ENCODE measurements at regions not wholly inside any gene's neighbourhood (a gene's known extent, or its start where the extent isn't known, plus 50 kb on each side); places are given as distances from the start of the nearest gene placed in this dataset.

- no peak for TF ChIP-seq EGR1 (IDR thresholded peaks at IDR 0.05; ENCODE audit: low read depth in 2 of 2)
- no peak for TF ChIP-seq REST (IDR thresholded peaks at IDR 0.05)
- no peak for TF ChIP-seq HNF4A (conservative IDR thresholded peaks at IDR 0.05)
- TF ChIP-seq CTCF (IDR thresholded peaks at IDR 0.05; ENCODE audit: low read depth, low read length, missing input control) = no peak
- no peak for TF ChIP-seq ATF3 (IDR thresholded peaks at IDR 0.05)
- no peak for TF ChIP-seq MAX (IDR thresholded peaks at IDR 0.05)
These were observed 539.6 kb downstream of the PDHA2 start for GRCh38 chr4:96379524-96379923.

Measured in liver (tissue), 3 donors.